Muscle layer of duodenum (tissue), 2 donors: ENCODE measurements at regions not wholly inside any gene's neighbourhood (a gene's known extent, or its start where the extent isn't known, plus 50 kb on each side); places are given as distances from the start of the nearest gene placed in this dataset.

Experiments
- H3K27ac ChIP-seq: one replicate; pipeline ENCODE4 v1.7.0; 2013; ENCODE audit warnings: mild to moderate bottlenecking, low read length
- H3K27me3 ChIP-seq: one replicate; pipeline ENCODE4 v1.7.0; 2013; ENCODE audit warnings: low read depth, mild to moderate bottlenecking, control low read depth, low read length
- H3K36me3 ChIP-seq, 2 donors: one replicate each; pipeline ENCODE4 v1.7.0; 2013; ENCODE audit warnings: low read length in 2 of 2, control low read depth in 1 of 2, mild to moderate bottlenecking in 1 of 2; ENCODE audit not compliant: insufficient read depth in 2 of 2, control insufficient read depth in 1 of 2
- H3K4me1 ChIP-seq, 2 donors: one replicate each; pipeline ENCODE4 v1.7.0; 2013; ENCODE audit warnings: low read length in 2 of 2, mild to moderate bottlenecking in 2 of 2, control low read depth in 1 of 2, moderate library complexity in 1 of 2; ENCODE audit not compliant: insufficient read depth in 2 of 2, control insufficient read depth in 1 of 2
- H3K4me3 ChIP-seq, 2 donors: one replicate each; pipeline ENCODE4 v1.7.0; 2013; ENCODE audit warnings: low read length in 2 of 2, low read depth in 1 of 2, mild to moderate bottlenecking in 1 of 2
- H3K9me3 ChIP-seq, 2 donors: one replicate each; pipeline ENCODE4 v1.7.0; 2013; ENCODE audit warnings: low read length in 2 of 2, control low read depth in 1 of 2, mild to moderate bottlenecking in 1 of 2; ENCODE audit not compliant: control insufficient read depth in 1 of 2
- donor health status: healthy.

- no peaks in the 10 kb centered on the region for H3K36me3 ChIP-seq
- H3K4me3 ChIP-seq = no peak overlapping the region
These were observed 1118.7 kb upstream of the C9orf72 start for GRCh38 chr9:28692012-28692411.

DNA sequence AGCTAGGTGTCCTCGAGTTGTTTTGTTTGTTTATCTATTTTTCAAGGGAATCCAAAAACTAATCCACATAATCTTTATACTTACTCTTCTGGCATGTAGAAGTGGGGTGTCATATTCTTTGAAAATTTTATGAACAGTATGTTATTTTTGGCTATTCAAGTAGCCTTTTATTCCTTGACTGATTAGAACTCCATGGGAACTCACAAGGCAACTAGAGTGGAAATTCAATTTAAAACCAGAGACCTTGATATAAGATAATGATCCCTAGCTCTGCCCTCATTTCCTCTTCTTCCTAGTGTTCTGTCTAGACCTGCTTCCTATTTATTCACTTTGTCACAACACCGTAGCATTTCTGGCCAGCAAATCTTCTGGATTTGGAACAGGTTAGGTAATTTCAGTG lies 1123.7 kb upstream of the C9orf72 start:
- H3K27me3 ChIP-seq = no peaks in the 10 kb centered on the region
- H3K27ac ChIP-seq = no peak overlapping the region
- H3K36me3 ChIP-seq = no peaks in the 10 kb centered on the region
- no peaks in the 10 kb centered on the region for H3K4me1 ChIP-seq
- no peak overlapping the region for H3K4me3 ChIP-seq
- peaks cover 0 to 18% of the 10 kb centered on the region in 2 donors for H3K9me3 ChIP-seq

More at GRCh38 chr9:28692012-28692411, 1118.7 kb upstream of the C9orf72 start:
- no peak overlapping the region for H3K27ac ChIP-seq
- H3K9me3 ChIP-seq = peaks cover 0 to 2% of the 10 kb centered on the region in 2 donors
- H3K4me1 ChIP-seq = peaks cover 0 to 8% of the 10 kb centered on the region in 2 donors
- no peaks in the 10 kb centered on the region for H3K27me3 ChIP-seq

- Histone ChIP-seq H3K27ac (no peak overlapping the region), H3K4me1 (no peaks in the 10 kb centered on the region), H3K4me3 (no peak overlapping the region), H3K27me3 (no peaks in the 10 kb centered on the region), H3K9me3 (peaks cover 0 to 18% of the 10 kb centered on the region in 2 donors), H3K36me3 (no peaks in the 10 kb centered on the region)
These were observed 1126.4 kb upstream of the C9orf72 start for GRCh38 chr9:28699632-28700031.

DNA sequence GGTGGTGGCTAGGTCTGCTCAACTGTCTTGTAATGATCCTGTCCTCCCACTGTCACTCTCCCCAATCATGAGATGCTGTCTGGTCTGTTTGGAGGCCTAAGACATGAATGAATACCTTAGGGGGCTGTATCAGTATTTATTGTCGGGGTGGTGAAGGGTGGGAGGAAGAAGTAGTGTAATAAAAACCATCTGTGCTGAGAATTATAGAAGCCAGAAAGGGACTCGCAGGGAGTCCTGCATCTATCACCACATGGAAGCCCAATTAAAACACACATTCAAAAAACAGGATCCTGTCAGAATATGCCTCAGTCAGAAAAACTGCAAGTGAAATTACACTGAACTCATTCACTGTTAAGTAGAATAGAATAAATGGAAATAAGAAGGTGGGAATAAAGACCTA lies 1134.3 kb upstream of the C9orf72 start:
- Histone ChIP-seq H3K27me3 (no peaks in the 10 kb centered on the region), H3K36me3 (no peaks in the 10 kb centered on the region), H3K27ac (no peak overlapping the region), H3K9me3 (no peaks in the 10 kb centered on the region), H3K4me3 (no peak overlapping the region), H3K4me1 (no peaks in the 10 kb centered on the region)

- no peaks in the 10 kb centered on the region for H3K36me3 ChIP-seq
- no peak overlapping the region for H3K27ac ChIP-seq
- no peaks in the 10 kb centered on the region for H3K27me3 ChIP-seq
- no peak overlapping the region for H3K4me3 ChIP-seq
- H3K4me1 ChIP-seq = no peaks in the 10 kb centered on the region
- no peaks in the 10 kb centered on the region for H3K9me3 ChIP-seq
These were observed 1140.9 kb upstream of the C9orf72 start for GRCh38 chr9:28714188-28714587.

GRCh38 chr9:28718226-28718625 lies 1144.9 kb upstream of the C9orf72 start:
- no peaks in the 10 kb centered on the region for H3K36me3 ChIP-seq
- H3K9me3 ChIP-seq = no peaks in the 10 kb centered on the region
- no peak overlapping the region for H3K27ac ChIP-seq
- no peak overlapping the region for H3K4me3 ChIP-seq
- H3K4me1 ChIP-seq = no peaks in the 10 kb centered on the region
- no peaks in the 10 kb centered on the region for H3K27me3 ChIP-seq

- Histone ChIP-seq H3K27me3 (no peaks in the 10 kb centered on the region), H3K4me3 (no peak overlapping the region), H3K27ac (no peak overlapping the region), H3K9me3 (no peaks in the 10 kb centered on the region), H3K4me1 (no peaks in the 10 kb centered on the region), H3K36me3 (no peaks in the 10 kb centered on the region)
These were observed 1147.5 kb upstream of the C9orf72 start for GRCh38 chr9:28720746-28721145.

DNA sequence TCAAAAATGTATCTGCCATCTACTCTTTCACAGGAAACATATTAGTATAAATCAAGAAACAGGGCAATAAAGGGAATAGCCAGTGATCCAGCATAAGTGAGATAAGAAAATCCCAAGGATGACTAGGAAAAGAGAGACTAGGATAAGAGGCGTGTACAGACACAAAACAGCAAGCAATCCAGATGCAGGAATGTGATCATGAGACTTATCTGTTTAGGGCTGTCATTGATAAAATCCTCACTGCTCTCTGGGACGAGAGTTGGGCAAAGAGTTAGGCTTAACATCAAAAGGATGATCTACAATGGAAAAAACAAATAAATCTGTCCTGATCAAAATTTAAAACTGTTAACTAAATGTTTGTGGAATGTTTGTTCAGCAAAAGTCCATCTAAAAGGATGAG lies 1156.8 kb upstream of the C9orf72 start:
- no peaks in the 10 kb centered on the region for H3K9me3 ChIP-seq
- H3K4me1 ChIP-seq = no peaks in the 10 kb centered on the region
- H3K4me3 ChIP-seq = no peak overlapping the region
- H3K36me3 ChIP-seq = no peaks in the 10 kb centered on the region
- H3K27me3 ChIP-seq = no peaks in the 10 kb centered on the region
- no peak overlapping the region for H3K27ac ChIP-seq

GRCh38 chr9:28735738-28736342 lies 1162.6 kb upstream of the C9orf72 start:
- H3K4me3 ChIP-seq = no peak overlapping the region
- H3K27ac ChIP-seq = no peak overlapping the region
- H3K36me3 ChIP-seq = no peaks in the 10 kb centered on the region
- H3K9me3 ChIP-seq = no peaks in the 10 kb centered on the region
- no peaks in the 10 kb centered on the region for H3K27me3 ChIP-seq
- H3K4me1 ChIP-seq = no peaks in the 10 kb centered on the region

DNA sequence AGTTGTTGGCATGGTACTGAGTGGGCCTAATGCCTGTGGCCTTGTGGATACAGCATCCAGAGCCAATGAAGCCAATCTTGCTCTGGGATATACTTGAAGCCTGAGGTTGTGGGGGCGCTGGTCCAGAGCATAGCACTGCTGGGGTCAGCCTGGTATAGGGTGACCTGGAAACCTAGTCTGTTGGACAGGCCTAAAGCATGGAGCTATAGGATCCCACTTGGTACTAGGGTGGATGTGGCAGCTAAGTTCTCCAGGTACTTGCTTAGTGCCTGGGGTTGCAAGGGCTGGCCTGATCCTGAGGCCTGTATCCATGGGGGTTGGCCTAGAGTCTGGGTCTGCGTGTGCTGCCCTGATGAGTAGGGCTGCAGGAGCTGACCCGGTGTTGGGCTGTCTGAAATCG lies 1168.2 kb upstream of the C9orf72 start:
- peaks cover 0 to 10% of the 10 kb centered on the region in 2 donors for H3K9me3 ChIP-seq
- H3K4me1 ChIP-seq = no peaks in the 10 kb centered on the region
- H3K4me3 ChIP-seq = no peak overlapping the region
- no peak overlapping the region for H3K27ac ChIP-seq
- H3K36me3 ChIP-seq = no peaks in the 10 kb centered on the region
- H3K27me3 ChIP-seq = no peaks in the 10 kb centered on the region

DNA sequence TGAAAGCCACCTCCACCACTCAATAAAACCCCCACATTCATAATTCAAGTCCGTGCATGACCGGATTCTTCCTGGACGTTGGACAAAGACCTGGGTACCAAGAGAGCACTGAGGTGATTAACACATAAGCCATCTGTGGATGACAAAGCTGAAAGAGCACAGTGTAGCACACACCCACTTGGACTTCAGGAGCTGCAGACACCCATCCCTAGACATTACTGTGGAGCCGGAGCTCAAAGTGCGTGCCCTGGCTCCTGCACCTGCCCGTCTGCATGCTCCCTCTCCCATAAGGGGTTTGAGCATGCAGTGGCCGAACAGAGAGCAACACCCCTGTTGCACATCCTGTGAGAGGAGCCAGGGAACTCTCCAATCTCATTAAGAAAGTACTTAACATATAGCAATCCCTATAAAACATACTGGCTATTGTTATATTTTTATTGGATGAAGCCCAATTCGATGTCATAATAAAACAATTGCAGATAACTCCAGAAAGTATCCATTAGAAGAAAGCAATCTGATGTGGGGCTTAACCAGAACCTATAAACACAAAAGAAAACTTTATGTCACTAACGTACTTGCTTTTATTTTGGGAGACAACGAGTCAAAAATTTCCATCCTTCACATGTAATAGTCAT lies 1174.2 kb upstream of the C9orf72 start:
- no peaks in the 10 kb centered on the region for H3K4me1 ChIP-seq
- H3K27ac ChIP-seq = no peak overlapping the region
- H3K36me3 ChIP-seq = no peaks in the 10 kb centered on the region
- H3K4me3 ChIP-seq = no peak overlapping the region
- H3K27me3 ChIP-seq = no peaks in the 10 kb centered on the region
- H3K9me3 ChIP-seq = peaks cover 0 to 10% of the 10 kb centered on the region in 2 donors

DNA sequence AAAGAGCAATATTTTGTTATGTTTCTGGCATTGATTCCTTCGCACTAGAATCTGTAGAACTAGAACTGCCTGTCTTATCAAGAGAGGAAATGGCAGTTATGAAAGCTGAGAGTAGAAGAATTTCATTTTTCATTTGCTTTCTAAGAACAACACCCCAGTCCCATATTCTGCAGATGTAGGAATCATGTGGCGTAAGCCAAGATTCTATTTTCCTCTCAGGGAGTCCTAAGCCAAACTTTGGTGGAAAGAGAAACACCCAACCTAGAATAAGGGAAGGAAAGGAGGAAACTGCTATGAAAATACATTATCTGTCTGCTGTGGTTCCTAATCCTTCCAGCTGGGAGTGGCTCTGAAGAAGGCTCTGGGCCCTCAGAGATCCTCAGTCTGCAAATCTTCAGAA lies 1176.9 kb upstream of the C9orf72 start:
- no peaks in the 10 kb centered on the region for H3K27me3 ChIP-seq
- no peak overlapping the region for H3K4me3 ChIP-seq
- H3K9me3 ChIP-seq = no peaks in the 10 kb centered on the region
- H3K36me3 ChIP-seq = no peaks in the 10 kb centered on the region
- H3K27ac ChIP-seq = no peak overlapping the region
- no peaks in the 10 kb centered on the region for H3K4me1 ChIP-seq
